ENCODE measurements at regions not wholly inside any gene's neighbourhood (a gene's known extent, or its start where the extent isn't known, plus 50 kb on each side); places are given as distances from the start of the nearest gene placed in this dataset.
A peak's percentile ranks its signal among the peaks of the same experiment; 100 is the strongest.
"Not testable (repeated sequence)": the region's sequence is repeated elsewhere in the genome, so short reads cannot be mapped to it uniquely, and the experiment has no call there.

DNA sequence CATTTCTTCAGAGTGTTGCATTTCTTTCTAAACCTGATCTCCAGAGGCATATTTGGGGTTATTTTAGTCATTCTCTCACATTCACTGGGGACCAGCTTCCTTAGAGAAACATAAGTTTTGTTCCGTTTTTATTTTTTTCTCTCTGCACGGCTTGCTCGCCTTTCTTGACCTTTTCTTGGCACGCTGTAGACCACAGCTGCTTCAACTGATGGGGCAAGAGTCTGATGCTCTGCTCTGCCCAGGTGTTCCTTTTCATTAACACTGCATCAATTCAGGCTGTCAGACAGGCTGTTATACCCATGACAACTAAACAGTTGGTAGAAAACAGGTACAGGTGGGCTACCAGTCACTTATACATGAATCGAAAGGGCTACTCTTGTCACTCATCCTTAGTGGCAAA lies 682.2 kb upstream of the DIAPH2 start:
- no peak for DNase-seq

DNA sequence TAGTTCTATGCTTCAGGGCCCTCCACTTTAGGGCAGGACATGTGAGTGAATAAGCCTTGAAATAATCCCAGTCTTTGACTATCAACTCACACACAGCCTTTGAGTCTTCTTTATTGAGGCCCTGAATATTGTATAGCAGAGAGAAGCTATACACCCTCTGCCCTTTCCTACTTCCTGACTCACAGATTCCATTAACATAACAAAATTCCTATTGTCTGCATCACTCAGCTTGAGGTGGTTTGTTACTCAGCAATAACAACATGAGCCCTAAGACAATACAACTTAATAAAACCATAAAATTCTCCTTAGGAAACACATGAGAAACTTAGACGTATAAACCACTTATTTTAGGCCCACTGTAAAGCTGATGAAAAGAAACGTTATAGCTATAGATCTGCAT lies 680.3 kb upstream of the DIAPH2 start:
- no peak for DNase-seq

- DNase-seq = no peak
These were observed 678.4 kb upstream of the DIAPH2 start for GRCh38 chrX:96006281-96006680.

GRCh38 chrX:96027407-96027806 lies 657.2 kb upstream of the DIAPH2 start:
- no peak for DNase-seq

- no peak for DNase-seq
These were observed 632.6 kb upstream of the DIAPH2 start for GRCh38 chrX:96052078-96052477.

DNA sequence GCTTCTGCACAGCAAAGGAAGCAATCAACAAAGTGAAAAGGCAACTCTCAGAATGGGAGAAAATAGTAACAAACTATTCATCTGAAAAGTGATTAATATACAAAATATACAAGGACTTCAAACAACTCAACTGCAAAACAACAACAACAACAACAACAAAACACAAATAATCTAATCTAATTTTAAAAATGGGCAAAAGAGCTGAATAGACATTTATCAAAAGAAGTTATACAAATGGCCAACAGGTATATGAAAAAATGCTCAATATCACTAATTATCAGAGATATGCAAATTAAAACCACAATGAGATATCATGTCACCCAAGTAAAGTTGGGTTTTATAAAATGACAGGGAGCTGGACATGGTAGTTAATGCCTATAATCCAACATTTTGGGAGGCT lies 602.8 kb upstream of the DIAPH2 start:
- DNase-seq = no peak

DNA sequence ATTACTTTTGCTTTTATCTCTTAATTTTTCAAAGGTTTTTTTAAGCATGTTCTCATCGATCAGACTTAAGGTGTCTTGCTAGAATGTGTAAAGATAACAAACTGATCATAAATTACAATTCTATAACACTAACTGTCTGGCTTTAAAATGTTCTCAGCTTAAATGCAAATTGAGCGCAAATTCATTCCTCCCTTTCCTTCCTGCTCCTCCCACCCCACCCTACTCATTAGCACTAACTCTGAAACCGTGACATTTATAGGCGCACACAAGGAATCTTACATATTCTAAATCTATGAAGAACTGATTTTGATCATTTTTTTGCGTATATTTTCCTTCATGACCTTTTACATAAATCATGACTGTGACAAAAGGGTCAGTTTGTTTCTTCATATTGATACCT lies 590.0 kb upstream of the DIAPH2 start:
- DNase-seq = no peak

DNA sequence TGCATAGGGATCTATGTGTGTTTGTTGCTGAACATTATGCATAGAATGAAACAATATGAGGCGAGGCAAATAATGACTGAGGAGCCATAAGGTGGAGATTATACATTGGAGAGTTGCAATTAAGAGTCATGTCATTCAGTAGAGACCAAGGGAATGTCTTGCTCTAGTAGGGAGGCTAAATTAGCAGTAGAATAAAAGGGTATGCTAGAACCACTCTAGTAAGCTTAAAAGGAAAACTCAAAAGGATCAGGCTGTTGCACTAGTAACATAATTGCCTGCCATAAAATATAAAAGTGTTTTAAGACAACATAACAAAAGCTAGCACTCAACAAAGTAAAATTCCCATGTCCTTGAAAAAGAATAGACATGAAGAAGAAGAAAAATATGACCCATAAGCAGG lies 586.2 kb upstream of the DIAPH2 start:
- no peak for DNase-seq

- DNase-seq = peak; percentile 12
These were observed 581.6 kb upstream of the DIAPH2 start for GRCh38 chrX:96102997-96103396.

GRCh38 chrX:96112689-96113088 lies 572.0 kb upstream of the DIAPH2 start:
- DNase-seq = no peak

GRCh38 chrX:96126182-96126581 lies 558.5 kb upstream of the DIAPH2 start:
- DNase-seq = no peak

- not testable (repeated sequence) for DNase-seq
These were observed 556.6 kb upstream of the DIAPH2 start for GRCh38 chrX:96128058-96128457.

DNA sequence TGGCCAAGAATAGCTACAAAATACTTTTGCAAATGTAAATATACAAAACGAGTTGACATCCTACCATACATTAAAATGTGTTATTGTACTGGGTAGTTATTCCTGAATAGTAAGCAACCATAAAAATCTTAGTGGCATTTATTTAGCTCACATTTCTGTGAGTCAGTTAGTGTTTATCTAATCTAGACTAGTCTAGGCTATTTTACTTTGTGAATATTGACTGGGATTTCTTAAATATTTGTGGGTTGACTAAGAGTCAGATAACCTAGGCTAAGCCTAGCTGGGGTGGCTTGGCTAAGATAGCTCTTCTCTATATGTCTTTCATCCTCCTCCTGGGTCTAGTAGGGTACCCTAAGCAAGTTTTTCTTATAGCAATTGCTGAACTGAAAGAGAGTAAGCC lies 543.8 kb upstream of the DIAPH2 start:
- DNase-seq = no peak

DNA sequence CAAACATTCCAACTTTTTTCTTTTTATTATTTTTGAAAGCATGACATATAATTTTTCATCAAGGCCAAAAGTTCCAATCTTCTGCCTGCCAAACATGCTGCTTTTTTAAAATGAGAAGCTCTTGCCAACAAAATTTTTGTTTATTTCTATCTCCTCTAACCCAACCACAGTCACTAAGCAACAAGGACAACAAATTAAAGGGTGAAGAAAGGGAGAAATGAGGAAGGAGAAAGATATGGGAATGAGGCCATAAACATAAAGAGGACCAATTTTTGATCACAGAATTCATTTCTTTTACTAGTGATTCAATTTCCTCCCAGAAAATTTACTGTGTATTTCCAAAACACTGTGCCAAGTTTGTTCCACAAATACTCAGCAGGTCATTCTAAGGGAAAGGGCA lies 537.0 kb upstream of the DIAPH2 start:
- no peak for DNase-seq

DNA sequence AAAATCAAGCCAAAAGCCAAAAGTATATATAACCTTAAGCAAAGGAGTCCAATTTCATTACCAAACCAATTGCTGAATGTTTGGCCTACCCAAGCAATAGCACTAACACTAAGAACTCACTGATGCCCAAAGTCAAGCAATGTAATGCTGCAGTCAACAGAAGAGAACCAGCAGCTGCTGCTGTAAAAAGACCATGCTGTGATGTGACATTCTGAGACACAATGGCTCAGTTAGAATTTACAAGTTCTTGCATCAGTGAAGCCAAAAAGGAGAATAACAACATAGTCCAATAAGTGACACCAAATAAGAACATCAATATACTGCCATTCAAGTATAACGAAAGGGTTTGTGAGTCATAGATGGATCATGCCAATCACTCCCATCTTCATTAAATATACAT lies 514.0 kb upstream of the DIAPH2 start:
- DNase-seq = no peak

GRCh38 chrX:96176921-96177320 lies 507.7 kb upstream of the DIAPH2 start:
- no peak for DNase-seq

DNA sequence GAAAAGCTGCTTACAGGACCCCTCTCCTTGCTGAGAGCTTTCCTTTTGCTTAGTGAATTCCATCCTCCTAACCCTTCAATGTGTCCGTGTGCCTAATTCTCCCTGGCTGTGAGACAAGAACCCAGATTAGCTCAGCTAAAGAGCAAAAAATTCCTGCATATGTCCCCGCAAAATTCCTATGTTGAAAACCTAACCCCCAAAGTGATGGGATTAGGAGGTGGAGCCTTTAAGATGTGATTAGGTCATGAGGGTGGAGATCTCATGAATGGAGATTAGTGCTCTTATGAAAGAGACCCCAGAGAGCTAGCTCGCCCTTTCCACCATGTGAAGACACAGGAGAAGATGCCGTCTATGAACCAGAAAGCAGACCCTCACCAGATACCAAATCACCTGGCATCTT lies 503.0 kb upstream of the DIAPH2 start:
- no peak for DNase-seq

- DNase-seq = no peak
These were observed 502.3 kb upstream of the DIAPH2 start for GRCh38 chrX:96182366-96182765.

- DNase-seq = no peak
These were observed 501.3 kb upstream of the DIAPH2 start for GRCh38 chrX:96183391-96183790.

- no peak for DNase-seq
These were observed 500.8 kb upstream of the DIAPH2 start for GRCh38 chrX:96183843-96184242.

DNA sequence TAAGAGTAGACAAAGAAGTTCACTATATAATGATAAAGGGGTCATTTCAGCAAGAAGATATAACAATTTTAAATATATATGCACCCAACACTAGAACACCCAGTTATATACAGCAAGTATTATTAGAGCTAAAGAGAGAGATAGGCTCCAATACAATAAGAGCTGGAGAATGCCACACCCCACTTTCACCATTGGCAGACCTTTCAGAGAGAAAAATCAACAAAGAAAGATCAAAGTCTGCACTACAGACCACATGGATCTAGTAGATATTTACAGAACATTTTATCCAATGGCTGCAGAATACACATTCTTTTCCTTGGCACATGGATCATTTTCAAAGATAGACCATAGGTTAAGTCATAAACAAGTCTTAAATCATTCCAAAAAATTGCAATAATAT lies 479.7 kb upstream of the DIAPH2 start:
- no peak for DNase-seq

DNA sequence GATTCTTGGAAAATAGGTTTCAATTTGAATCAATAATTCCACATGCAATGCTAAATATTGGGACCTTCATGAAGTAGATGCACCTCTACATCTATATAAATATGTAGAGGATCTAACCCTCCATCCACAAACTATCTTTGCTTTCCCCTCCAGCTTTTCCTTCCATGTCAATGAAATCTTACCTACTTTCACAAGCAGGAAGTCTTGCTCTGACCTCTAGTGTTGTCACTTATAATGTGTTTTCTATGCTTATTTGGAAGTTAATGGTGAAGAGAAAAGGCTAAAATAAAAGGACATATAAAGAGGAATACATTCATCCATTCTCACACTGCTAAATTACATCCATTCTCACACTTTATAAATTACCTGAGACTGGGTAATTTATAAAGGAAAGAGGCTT lies 472.7 kb upstream of the DIAPH2 start:
- DNase-seq = no peak

GRCh38 chrX:96214681-96215080 lies 470.0 kb upstream of the DIAPH2 start:
- not testable (repeated sequence) for DNase-seq

DNA sequence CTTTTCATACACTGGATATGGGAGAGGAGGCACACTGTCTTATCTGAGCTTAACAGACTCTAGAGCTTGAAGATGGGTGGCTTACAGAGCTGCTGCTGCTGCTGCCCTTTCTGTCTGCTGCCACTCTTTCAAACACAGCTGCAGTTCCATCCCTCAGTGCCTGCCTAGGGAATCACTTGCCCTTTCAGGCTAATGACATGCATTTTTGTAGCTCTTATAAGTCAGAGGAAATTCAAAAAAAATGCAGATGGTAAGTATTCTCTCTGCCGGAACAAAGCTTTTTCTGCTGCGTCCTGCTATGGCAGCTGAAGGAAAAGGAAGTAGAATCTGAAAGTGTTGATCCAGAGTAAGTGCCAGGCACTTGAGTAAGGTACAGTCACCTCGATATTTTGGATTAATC lies 460.4 kb upstream of the DIAPH2 start:
- no peak for DNase-seq

DNA sequence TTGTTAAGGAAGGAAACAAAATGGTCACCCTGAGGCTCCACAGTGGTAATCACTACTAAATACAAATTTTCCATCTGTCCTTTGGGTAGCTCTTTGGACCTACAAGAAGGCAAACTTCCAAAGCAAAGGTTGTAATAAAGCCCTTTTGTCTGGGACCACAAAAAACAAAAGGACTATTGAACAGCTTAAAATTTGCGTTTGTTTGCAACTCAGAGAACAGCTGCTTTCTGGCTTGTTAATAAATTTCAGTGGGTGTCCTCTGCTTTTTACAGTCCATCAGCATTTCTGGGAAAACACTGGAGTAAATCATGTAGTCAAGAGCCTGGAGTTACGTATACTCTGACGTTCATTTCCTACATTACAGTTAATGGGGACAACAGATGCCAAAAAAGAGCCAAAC lies 439.7 kb upstream of the DIAPH2 start:
- DNase-seq = no peak

DNA sequence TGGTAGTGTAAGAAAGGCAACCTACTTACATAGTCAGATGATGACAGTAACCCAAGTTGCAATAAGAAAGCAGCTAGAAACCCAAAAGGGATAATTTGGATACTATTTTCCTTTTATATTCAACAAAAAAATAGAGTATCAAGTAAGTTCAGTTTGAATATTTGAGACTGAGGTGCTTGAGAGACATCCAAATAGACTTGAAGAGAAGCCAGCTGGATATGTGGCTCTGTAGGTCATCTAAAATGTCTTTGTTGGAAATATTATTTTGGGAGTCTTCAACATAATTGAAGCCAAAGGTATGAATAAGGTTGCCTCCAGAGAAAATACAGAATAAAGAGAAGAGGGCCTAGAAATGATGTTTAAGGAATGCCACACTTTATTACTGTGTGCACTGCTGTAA lies 438.2 kb upstream of the DIAPH2 start:
- DNase-seq = no peak

All from NCI-H2029 (cell line).